ENCODE measurements at regions not wholly inside any gene's neighbourhood (a gene's known extent, or its start where the extent isn't known, plus 50 kb on each side); places are given as distances from the start of the nearest gene placed in this dataset.
"Not testable (repeated sequence)": the region's sequence is repeated elsewhere in the genome, so short reads cannot be mapped to it uniquely, and the experiment has no call there.

DNA sequence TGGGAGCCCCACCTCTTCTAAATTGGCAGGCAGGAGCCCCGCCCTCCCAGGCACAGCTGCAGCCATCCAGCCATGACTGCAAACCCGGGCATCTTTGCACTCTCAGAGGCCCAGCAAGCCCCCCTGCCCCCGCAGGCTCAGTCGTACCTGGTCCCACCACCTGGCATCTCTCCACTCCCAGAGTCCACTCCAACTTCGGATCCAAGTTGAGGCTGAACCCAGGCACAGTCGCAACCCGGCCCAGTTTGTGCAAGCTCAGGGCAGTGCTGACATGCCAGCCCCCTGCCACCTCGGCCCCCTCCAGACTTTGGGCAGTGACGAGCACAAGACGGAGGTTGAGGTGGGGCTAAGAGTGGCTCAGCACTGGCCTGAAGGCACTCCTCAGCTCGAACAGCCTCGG is 632.4 kb downstream of the CWH43 start:
- TF ChIP-seq, protein P1, sequence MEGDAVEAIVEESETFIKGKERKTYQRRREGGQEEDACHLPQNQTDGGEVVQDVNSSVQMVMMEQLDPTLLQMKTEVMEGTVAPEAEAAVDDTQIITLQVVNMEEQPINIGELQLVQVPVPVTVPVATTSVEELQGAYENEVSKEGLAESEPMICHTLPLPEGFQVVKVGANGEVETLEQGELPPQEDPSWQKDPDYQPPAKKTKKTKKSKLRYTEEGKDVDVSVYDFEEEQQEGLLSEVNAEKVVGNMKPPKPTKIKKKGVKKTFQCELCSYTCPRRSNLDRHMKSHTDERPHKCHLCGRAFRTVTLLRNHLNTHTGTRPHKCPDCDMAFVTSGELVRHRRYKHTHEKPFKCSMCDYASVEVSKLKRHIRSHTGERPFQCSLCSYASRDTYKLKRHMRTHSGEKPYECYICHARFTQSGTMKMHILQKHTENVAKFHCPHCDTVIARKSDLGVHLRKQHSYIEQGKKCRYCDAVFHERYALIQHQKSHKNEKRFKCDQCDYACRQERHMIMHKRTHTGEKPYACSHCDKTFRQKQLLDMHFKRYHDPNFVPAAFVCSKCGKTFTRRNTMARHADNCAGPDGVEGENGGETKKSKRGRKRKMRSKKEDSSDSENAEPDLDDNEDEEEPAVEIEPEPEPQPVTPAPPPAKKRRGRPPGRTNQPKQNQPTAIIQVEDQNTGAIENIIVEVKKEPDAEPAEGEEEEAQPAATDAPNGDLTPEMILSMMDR (IDR thresholded peaks at IDR 0.05) = not testable (repeated sequence)
- not testable (repeated sequence) for TF ChIP-seq POLR2AphosphoS5 (IDR thresholded peaks at IDR 0.05)

Data from suprapubic skin (tissue), 3 donors.